Subcutaneous abdominal adipose tissue (tissue), 5 donors: ENCODE measurements at regions not wholly inside any gene's neighbourhood (a gene's known extent, or its start where the extent isn't known, plus 50 kb on each side); places are given as distances from the start of the nearest gene placed in this dataset.
"Not testable (repeated sequence)": the region's sequence is repeated elsewhere in the genome, so short reads cannot be mapped to it uniquely, and the experiment has no call there.

Experiments
- H3K27ac ChIP-seq: one replicate; pipeline ENCODE4 v1.7.0; 2013; ENCODE audit warnings: low read depth, mild to moderate bottlenecking, inconsistent platforms, low read length, moderate library complexity
- H3K27me3 ChIP-seq, 5 donors: one replicate each; pipeline ENCODE4 v1.7.0; 2013; ENCODE audit warnings: low read length in 5 of 5, inconsistent platforms in 1 of 5; ENCODE audit not compliant: control insufficient read depth in 5 of 5, insufficient read depth in 4 of 5
- H3K36me3 ChIP-seq, 5 donors: one replicate each; pipeline ENCODE4 v1.7.0; 2013; ENCODE audit warnings: low read length in 5 of 5; ENCODE audit not compliant: control insufficient read depth in 5 of 5, insufficient read depth in 5 of 5
- H3K4me1 ChIP-seq, 5 donors: one replicate each; pipeline ENCODE4 v1.7.0; 2013; ENCODE audit warnings: low read length in 5 of 5, mild to moderate bottlenecking in 3 of 5, moderate library complexity in 1 of 5; ENCODE audit not compliant: control insufficient read depth in 5 of 5, insufficient read depth in 5 of 5
- H3K4me3 ChIP-seq, 5 donors: one replicate each; pipeline ENCODE4 v1.7.0; 2013; ENCODE audit warnings: low read length in 5 of 5, low read depth in 1 of 5
- H3K9ac ChIP-seq, 5 donors: one replicate each; pipeline ENCODE4 v1.7.0; 2013; ENCODE audit warnings: low read length in 5 of 5, mild to moderate bottlenecking in 4 of 5, moderate library complexity in 3 of 5
- H3K9me3 ChIP-seq, 5 donors: one replicate each; pipeline ENCODE4 v1.7.0; 2013; ENCODE audit warnings: low read length in 5 of 5; ENCODE audit not compliant: control insufficient read depth in 5 of 5
- donor health status: healthy.
- donor health status: healthy.
- donor health status: healthy.
- donor health status: healthy.
- donor health status: healthy.

- Histone ChIP-seq H3K27ac (peak overlapping the region; percentile 43), H3K4me3 (no peak overlapping the region), H3K27me3 (no peaks in the 10 kb centered on the region), H3K4me1 (peaks cover 4 to 37% (median 19%) of the 10 kb centered on the region in 5 donors), H3K9me3 (no peaks in the 10 kb centered on the region), H3K36me3 (no peaks in the 10 kb centered on the region), H3K9ac (no peak overlapping the region)
These were observed 541.6 kb upstream of the NRP1 start for GRCh38 chr10:33875924-33876583.

- no peak overlapping the region for H3K27ac ChIP-seq
- H3K9ac ChIP-seq = no peak overlapping the region
- no peaks in the 10 kb centered on the region for H3K36me3 ChIP-seq
- no peaks in the 10 kb centered on the region for H3K27me3 ChIP-seq
- H3K4me1 ChIP-seq = peaks cover 0 to 29% (median 11%) of the 10 kb centered on the region in 5 donors
- no peak overlapping the region for H3K4me3 ChIP-seq
- H3K9me3 ChIP-seq = no peaks in the 10 kb centered on the region
These were observed 536.8 kb upstream of the NRP1 start for GRCh38 chr10:33871061-33871956.

GRCh38 chr10:33869481-33869880 lies 535.0 kb upstream of the NRP1 start:
- Histone ChIP-seq H3K4me3 (no peak overlapping the region), H3K27me3 (no peaks in the 10 kb centered on the region), H3K27ac (no peak overlapping the region), H3K9me3 (no peaks in the 10 kb centered on the region), H3K4me1 (peaks cover 0 to 24% (median 11%) of the 10 kb centered on the region in 5 donors), H3K9ac (no peak overlapping the region), H3K36me3 (no peaks in the 10 kb centered on the region)

GRCh38 chr10:33869028-33869427 lies 534.6 kb upstream of the NRP1 start:
- no peaks in the 10 kb centered on the region for H3K9me3 ChIP-seq
- H3K27me3 ChIP-seq = no peaks in the 10 kb centered on the region
- H3K9ac ChIP-seq = no peak overlapping the region
- H3K4me3 ChIP-seq = no peak overlapping the region
- no peak overlapping the region for H3K27ac ChIP-seq
- peaks cover 0 to 24% (median 11%) of the 10 kb centered on the region in 5 donors for H3K4me1 ChIP-seq
- no peaks in the 10 kb centered on the region for H3K36me3 ChIP-seq

GRCh38 chr10:33867199-33867789 lies 532.8 kb upstream of the NRP1 start:
- not testable (repeated sequence) for H3K27me3 ChIP-seq, H3K36me3 ChIP-seq, H3K9me3 ChIP-seq, H3K9ac ChIP-seq, H3K27ac ChIP-seq, H3K4me3 ChIP-seq
- peaks cover 0 to 24% (median 11%) of the 10 kb centered on the region in 5 donors for H3K4me1 ChIP-seq

GRCh38 chr10:33863352-33863751 lies 528.9 kb upstream of the NRP1 start:
- no peak overlapping the region for H3K9ac ChIP-seq
- no peaks in the 10 kb centered on the region for H3K9me3 ChIP-seq
- H3K27me3 ChIP-seq = no peaks in the 10 kb centered on the region
- no peak overlapping the region for H3K4me3 ChIP-seq
- H3K36me3 ChIP-seq = no peaks in the 10 kb centered on the region
- H3K4me1 ChIP-seq = peaks cover 2 to 26% (median 18%) of the 10 kb centered on the region in 5 donors
- no peak overlapping the region for H3K27ac ChIP-seq

GRCh38 chr10:33862536-33863105 lies 528.2 kb upstream of the NRP1 start:
- Histone ChIP-seq H3K27me3 (no peaks in the 10 kb centered on the region), H3K9me3 (no peaks in the 10 kb centered on the region), H3K27ac (no peak overlapping the region), H3K9ac (no peak overlapping the region), H3K36me3 (no peaks in the 10 kb centered on the region), H3K4me3 (no peak overlapping the region), H3K4me1 (peaks cover 2 to 21% (median 17%) of the 10 kb centered on the region in 5 donors)

- H3K9me3 ChIP-seq = no peaks in the 10 kb centered on the region
- no peaks in the 10 kb centered on the region for H3K36me3 ChIP-seq
- H3K4me1 ChIP-seq = peaks cover 2 to 14% (median 10%) of the 10 kb centered on the region in 5 donors
- no peak overlapping the region for H3K9ac ChIP-seq
- H3K27me3 ChIP-seq = no peaks in the 10 kb centered on the region
- no peak overlapping the region for H3K27ac ChIP-seq
- H3K4me3 ChIP-seq = no peak overlapping the region
These were observed 527.4 kb upstream of the NRP1 start for GRCh38 chr10:33861833-33862232.

GRCh38 chr10:33861016-33861704 lies 526.7 kb upstream of the NRP1 start:
- H3K27ac ChIP-seq = no peak overlapping the region

More at GRCh38 chr10:33861016-33861704, 526.7 kb upstream of the NRP1 start:
- H3K4me1 ChIP-seq = peaks cover 2 to 14% (median 7%) of the 10 kb centered on the region in 5 donors
- H3K27me3 ChIP-seq = no peaks in the 10 kb centered on the region
- H3K9ac ChIP-seq = no peak overlapping the region
- no peak overlapping the region for H3K4me3 ChIP-seq
- H3K9me3 ChIP-seq = no peaks in the 10 kb centered on the region
- H3K36me3 ChIP-seq = no peaks in the 10 kb centered on the region
